ENCODE measurements at regions not wholly inside any gene's neighbourhood (a gene's known extent, or its start where the extent isn't known, plus 50 kb on each side); places are given as distances from the start of the nearest gene placed in this dataset.

GRCh38 chr2:223475901-223476300 is 126.3 kb downstream of the SCG2 start:
- TF ChIP-seq SMARCE1 (IDR thresholded peaks at IDR 0.05; ENCODE audit: borderline replicate concordance) (no peak), ZNF274 (CRISPR knock-in tag; IDR thresholded peaks at IDR 0.05) (no peak), CTCF (CRISPR knock-in tag; IDR thresholded peaks at IDR 0.05) (no peak), YEATS4 (CRISPR knock-in tag; IDR thresholded peaks at IDR 0.05; ENCODE audit: borderline replicate concordance) (no peak), UBTF (CRISPR knock-in tag; IDR thresholded peaks at IDR 0.05) (no peak), DPF2 (CRISPR knock-in tag; IDR thresholded peaks at IDR 0.05; ENCODE audit: borderline replicate concordance, low read depth) (no peak), IRX3 (CRISPR knock-in tag; IDR thresholded peaks at IDR 0.05; ENCODE audit: borderline replicate concordance, low read depth) (no peak), RXRA (CRISPR knock-in tag; IDR thresholded peaks at IDR 0.05) (no peak), EP300 (IDR thresholded peaks at IDR 0.05; ENCODE audit: low read depth in 2 of 2, low read length in 2 of 2) (no peak), EP300 (CRISPR knock-in tag; IDR thresholded peaks at IDR 0.05; ENCODE audit: borderline replicate concordance) (no peak), CEBPB (IDR thresholded peaks at IDR 0.05; ENCODE audit: borderline replicate concordance, low read depth, low read length) (no peak)

All from HepG2 (cell line).